ENCODE measurements at regions not wholly inside any gene's neighbourhood (a gene's known extent, or its start where the extent isn't known, plus 50 kb on each side); places are given as distances from the start of the nearest gene placed in this dataset.

GRCh38 chrX:42710452-42710851, 67.5 kb downstream of the PPP1R2C start:
- Histone ChIP-seq H3K4me3 (no peak overlapping the region), H3K27ac (no peak overlapping the region), H3K27me3 (peaks cover 5% of the 10 kb centered on the region), H3K9me3 (replicated peaks in 1 of 3) (no peaks in the 10 kb centered on the region), H3K36me3 (replicated peaks in 1 of 2) (no peaks in the 10 kb centered on the region), H3K4me1 (replicated peaks in 1 of 2) (no peaks in the 10 kb centered on the region)
- intact Hi-C loops (cut with DNase I): no loop called here
- no peak for DNase-seq
- WGBS, 4 donors: 37 to 80% (median 62%) methylated on average over 2 of the region's 2 CpGs
- TF ChIP-seq POLR2A (IDR thresholded peaks at IDR 0.05) (no peak), CTCF (IDR thresholded peaks at IDR 0.05) (no peak)

- DNase-seq: no peak
- H3K9me3 ChIP-seq (replicated peaks in 1 of 3): no peaks in the 10 kb centered on the region
- H3K36me3 ChIP-seq (replicated peaks in 1 of 2): no peaks in the 10 kb centered on the region
- H3K4me1 ChIP-seq (replicated peaks in 1 of 2): no peaks in the 10 kb centered on the region
- H3K27me3 ChIP-seq: peaks cover 6% of the 10 kb centered on the region
- 41 to 51% (median 46%) methylated on average over 2 of the region's 2 CpGs for WGBS, 4 donors
- intact Hi-C loops (cut with DNase I): no loop called here
- no peak overlapping the region for H3K27ac ChIP-seq
- TF ChIP-seq CTCF (IDR thresholded peaks at IDR 0.05) (no peak), POLR2A (IDR thresholded peaks at IDR 0.05) (no peak)
- H3K4me3 ChIP-seq: no peak overlapping the region
Measured at GRCh38 chrX:42708222-42708621, 69.7 kb downstream of the PPP1R2C start.

- Histone ChIP-seq H3K9me3 (replicated peaks in 1 of 3) (no peaks in the 10 kb centered on the region), H3K4me1 (replicated peaks in 1 of 2) (no peaks in the 10 kb centered on the region), H3K36me3 (replicated peaks in 1 of 2) (no peaks in the 10 kb centered on the region), H3K4me3 (no peak overlapping the region), H3K27ac (no peak overlapping the region), H3K27me3 (peaks cover 6% of the 10 kb centered on the region)
- DNase-seq: no peak
- TF ChIP-seq POLR2A (IDR thresholded peaks at IDR 0.05) (no peak), CTCF (IDR thresholded peaks at IDR 0.05) (no peak)
- intact Hi-C loops (cut with DNase I): no loop called here
Measured at GRCh38 chrX:42707742-42708141, 70.2 kb downstream of the PPP1R2C start.

- H3K27ac ChIP-seq: no peak overlapping the region
- no peaks in the 10 kb centered on the region for H3K36me3 ChIP-seq (replicated peaks in 1 of 2)
- no peak for DNase-seq
- intact Hi-C loops (cut with DNase I): no loop called here
- H3K27me3 ChIP-seq: peaks cover 6% of the 10 kb centered on the region
- H3K4me3 ChIP-seq: no peak overlapping the region
- WGBS, 4 donors: 55 to 87% (median 74%) methylated on average over 2 of the region's 2 CpGs
- TF ChIP-seq POLR2A (IDR thresholded peaks at IDR 0.05) (no peak), CTCF (IDR thresholded peaks at IDR 0.05) (no peak)
- no peaks in the 10 kb centered on the region for H3K9me3 ChIP-seq (replicated peaks in 1 of 3)
- H3K4me1 ChIP-seq (replicated peaks in 1 of 2): no peaks in the 10 kb centered on the region
Measured at GRCh38 chrX:42704454-42704853, 73.5 kb downstream of the PPP1R2C start.
